Activated CD8-positive, alpha-beta memory T cell treated with anti-CD3 and anti-CD28 coated beads, Interleukin-2, amount 50 U/mL, for 1 hour (primary cell): ENCODE measurements at regions not wholly inside any gene's neighbourhood (a gene's known extent, or its start where the extent isn't known, plus 50 kb on each side); places are given as distances from the start of the nearest gene placed in this dataset.
"Not testable (repeated sequence)": the region's sequence is repeated elsewhere in the genome, so short reads cannot be mapped to it uniquely, and the experiment has no call there.

ENCODE experiments used
- DNase-seq: peaks from one replicate; pipeline ENCODE4 v3.0.0-alpha.2; 2020; ENCODE audit errors: extremely low read depth

DNA sequence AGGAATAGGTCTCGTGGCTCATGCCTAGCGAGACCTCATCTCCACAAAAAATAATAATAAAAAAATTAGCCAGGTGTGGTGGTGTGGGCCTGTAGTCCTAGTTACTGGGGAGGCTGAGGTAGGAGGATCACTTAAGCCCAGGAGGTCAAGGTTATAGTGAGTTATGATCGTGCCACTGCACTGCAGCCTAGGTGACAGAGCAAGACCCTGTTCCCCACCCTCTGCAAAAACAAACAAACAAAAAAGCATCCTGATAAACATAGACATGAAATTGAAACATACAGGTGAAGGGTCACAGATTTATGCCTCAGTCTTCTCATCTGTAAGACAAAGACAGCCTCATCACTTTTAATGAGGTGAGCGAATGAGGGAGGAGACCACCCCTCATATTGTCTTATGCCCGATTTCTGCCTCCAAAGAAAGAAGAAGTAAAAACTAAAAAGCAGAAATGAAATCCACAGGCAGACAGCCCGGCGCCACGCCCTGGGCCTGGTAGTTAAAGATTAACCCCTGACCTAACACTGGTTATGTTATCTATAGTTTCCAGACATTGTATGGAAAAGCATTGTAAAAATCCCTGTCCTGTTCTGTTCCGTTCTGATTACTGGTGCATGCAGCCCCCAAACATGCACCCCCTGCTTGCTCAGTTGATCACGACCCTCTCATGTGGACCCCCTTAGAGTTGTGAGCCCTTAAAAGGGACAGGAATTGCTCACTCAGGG, 138.5 kb downstream of the OR2B2 start:
- not testable (repeated sequence) for DNase-seq

GRCh38 chr6:27772261-27773001, 139.8 kb downstream of the OR2B2 start:
- no peak for DNase-seq

GRCh38 chr6:27771235-27771634, 141.0 kb downstream of the OR2B2 start:
- no peak for DNase-seq

GRCh38 chr6:27770724-27771123, 141.5 kb downstream of the OR2B2 start:
- DNase-seq, result no peak

- no peak for DNase-seq
Observed at GRCh38 chr6:27768556-27768955, 143.6 kb downstream of the OR2B2 start.

- DNase-seq, result no peak
Observed at GRCh38 chr6:27767851-27768250, 144.3 kb downstream of the OR2B2 start.

DNA sequence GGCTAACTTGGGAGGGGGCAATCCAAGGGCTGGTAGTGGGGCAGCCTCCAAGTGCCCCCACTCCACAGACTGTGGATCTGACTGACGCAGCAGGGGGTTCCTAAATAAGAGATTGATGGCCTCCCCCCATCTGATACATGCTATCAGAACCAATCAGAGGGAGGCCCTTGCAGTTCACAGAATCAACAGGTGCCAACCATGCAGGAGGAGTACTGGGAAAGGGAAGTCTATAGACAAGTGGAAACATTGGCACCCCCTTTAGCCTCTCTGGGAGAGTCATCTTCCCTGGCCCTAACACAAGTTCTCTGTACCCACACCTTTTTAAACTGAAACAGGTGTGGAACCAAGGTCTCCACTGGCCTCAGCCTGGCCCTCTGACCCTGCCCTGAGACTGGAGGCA, 145.8 kb downstream of the OR2B2 start:
- DNase-seq, result no peak

- no peak for DNase-seq
Observed at GRCh38 chr6:27765028-27765590, 147.1 kb downstream of the OR2B2 start.

DNA sequence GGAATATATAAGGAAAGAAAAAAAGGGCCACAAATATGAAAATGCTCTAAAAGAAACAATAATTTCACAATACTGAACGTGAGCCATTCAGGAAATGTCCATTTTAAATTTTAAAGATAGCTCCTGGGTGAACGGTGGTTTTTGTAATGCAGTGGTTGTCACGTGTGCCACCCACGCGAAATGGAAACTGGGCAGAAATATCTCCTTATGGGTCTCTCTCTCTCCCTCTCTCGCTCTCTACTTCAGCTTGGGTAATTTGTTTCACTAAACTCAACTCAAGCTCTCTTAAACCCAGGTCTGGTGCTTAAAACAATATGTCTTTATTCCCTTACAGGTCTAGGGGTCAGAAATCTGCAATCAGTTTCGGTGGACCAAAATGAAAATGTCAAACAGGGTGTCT, 150.8 kb downstream of the OR2B2 start:
- no peak for DNase-seq

GRCh38 chr6:27760464-27760863, 151.7 kb downstream of the OR2B2 start:
- DNase-seq, result no peak

- no peak for DNase-seq
Observed at GRCh38 chr6:27759930-27760329, 152.3 kb downstream of the OR2B2 start.

GRCh38 chr6:27758491-27758890, 153.7 kb downstream of the OR2B2 start:
- DNase-seq, result no peak

DNA sequence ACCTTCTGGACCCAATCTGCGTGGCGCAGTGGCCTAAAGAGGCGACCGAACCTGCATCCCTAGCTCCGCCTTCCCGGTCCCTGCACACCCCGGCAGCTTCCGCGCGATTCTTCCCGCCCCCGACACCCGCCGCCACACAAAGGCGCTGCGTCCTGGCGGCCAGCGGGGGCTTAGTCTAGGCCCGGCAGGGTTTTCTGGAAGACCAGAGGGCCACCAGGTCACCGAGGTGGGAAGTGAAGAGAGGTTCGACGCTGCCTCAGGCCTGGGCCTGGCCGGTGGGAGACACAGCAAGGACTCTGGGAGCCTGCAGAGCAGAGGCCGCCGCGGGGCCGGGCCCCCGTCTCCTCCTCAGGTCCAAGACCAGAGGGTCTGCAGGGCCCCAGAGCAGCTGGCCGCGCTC, 154.9 kb downstream of the OR2B2 start:
- no peak for DNase-seq

DNA sequence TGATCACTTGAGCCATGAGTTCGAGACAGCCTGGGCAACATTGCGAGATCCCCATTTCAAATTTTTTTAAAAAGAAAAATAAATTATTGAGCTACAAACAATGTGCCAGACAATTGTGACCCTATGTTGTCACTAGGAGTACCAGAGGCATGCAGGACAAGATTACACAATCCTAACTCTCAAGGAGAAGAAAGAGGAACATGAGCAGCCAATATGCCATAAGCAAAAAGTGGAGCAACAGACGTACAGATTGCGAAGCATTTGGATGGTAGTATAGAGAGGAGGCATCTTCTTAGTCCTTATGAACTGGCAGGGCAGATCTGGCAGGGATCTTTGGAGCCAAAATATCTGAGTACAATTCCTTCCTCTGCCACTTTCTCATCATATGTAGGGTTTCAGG, 156.4 kb downstream of the OR2B2 start:
- no peak for DNase-seq

GRCh38 chr6:27754408-27754782, 157.8 kb downstream of the OR2B2 start:
- no peak for DNase-seq

DNA sequence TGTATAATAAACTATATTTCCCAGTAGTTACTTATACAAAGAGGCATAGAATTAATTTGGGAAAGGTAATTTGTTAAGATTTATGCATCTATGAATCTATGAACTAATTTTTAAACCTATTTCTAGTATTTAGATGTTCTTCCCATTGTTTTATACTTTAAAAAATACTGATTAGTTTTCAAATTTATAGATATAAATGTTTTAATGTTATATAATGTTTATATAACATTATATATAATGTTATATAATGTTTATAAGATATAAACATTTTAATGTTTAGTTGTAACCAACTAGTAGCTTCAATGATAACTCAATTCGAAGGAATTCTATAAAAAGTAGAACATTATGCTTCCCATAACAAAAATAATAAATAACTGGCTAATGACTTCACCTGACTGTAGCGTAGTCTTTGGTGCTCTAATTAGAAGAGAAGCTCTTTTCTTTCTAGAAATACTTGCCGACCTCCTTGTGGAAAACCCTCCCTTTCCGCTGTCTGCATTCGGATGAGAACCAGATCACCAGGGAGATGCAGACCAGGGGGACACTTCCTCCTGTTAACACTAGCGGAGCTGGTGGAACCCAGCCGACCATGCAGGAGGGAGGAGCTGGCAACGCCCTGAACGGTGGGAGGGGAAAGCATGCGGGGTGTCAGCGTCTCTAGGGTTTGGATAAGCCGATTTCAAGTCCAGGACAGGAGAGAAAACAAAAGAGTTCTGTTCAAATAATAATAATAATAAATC, 158.4 kb downstream of the OR2B2 start:
- DNase-seq, result no peak

- no peak for DNase-seq
Observed at GRCh38 chr6:27752038-27752885, 159.9 kb downstream of the OR2B2 start.

GRCh38 chr6:27748661-27749060, 163.5 kb downstream of the OR2B2 start:
- DNase-seq, result no peak

DNA sequence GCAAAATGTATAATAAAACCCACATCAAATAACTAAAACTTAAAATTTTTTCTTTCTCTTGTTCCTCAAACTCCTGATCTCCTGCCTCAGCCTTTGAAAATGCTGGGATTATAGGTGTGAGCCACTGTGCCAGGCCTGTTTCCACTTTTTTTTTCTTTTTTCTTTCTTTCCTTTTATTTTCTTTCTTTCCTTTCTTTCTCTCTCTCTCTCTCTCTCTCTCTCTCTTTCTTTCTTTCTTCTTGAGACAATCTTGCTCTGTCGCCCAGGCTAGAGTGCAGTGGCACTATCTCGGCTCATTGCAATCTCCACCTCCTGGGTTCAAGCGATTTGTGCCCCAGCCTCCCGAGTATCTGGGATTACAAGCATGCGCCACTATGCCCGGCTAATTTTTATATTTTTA, 164.6 kb downstream of the OR2B2 start:
- DNase-seq, result no peak

DNA sequence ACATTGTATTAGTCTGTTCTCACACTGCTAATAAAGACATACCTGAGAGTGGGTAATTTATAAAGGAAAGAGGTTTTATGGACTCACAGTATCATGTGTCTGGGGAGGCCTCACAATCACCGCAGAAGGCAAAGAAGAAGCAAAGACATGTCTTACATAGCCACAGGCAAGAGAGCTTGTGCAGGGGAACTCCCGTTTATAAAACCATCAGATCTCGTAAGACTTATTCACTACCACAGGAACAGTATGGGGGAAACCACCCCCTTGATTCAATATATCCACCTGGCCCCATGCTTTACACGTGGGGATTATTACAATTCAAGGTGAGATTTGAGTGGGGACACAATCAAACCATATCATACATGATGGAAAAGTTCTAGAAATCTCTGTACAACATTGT, 165.3 kb downstream of the OR2B2 start:
- DNase-seq, result not testable (repeated sequence)

DNA sequence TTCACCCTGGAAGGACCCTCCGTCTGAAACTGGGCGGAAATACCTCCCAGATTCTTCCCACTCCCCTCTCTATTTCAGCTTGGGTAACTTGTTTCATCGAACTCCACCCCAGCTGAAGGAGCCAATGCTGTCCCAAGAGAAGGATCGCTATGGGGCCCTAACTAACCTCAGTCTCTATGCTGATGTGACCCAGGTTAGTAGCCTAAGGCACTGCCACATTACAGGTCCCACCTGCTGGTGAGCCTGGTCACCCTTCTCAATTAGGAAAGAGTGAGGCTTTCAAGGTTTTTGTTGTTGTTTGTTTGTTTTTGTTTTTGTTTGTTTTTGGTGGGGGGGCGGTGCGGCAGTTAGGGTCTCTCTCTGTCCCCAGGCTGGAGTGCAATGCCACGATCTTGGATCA, 168.4 kb downstream of the OR2B2 start:
- DNase-seq, result no peak
